ENCODE measurements at regions not wholly inside any gene's neighbourhood (a gene's known extent, or its start where the extent isn't known, plus 50 kb on each side); places are given as distances from the start of the nearest gene placed in this dataset.
"Not testable (repeated sequence)": the region's sequence is repeated elsewhere in the genome, so short reads cannot be mapped to it uniquely, and the experiment has no call there.

- no peak for FAIRE-seq
These were observed 226.7 kb upstream of the NPY start for GRCh38 chr7:24057243-24057642.

GRCh38 chr7:24058953-24059352 is 225.0 kb upstream of the NPY start:
- FAIRE-seq: no peak

- FAIRE-seq: no peak
These were observed 224.2 kb upstream of the NPY start for GRCh38 chr7:24059775-24060174.

GRCh38 chr7:24063721-24064120 is 220.3 kb upstream of the NPY start:
- no peak for FAIRE-seq

- FAIRE-seq: no peak
These were observed 214.2 kb upstream of the NPY start for GRCh38 chr7:24069751-24070150.

- no peak for FAIRE-seq
These were observed 210.2 kb upstream of the NPY start for GRCh38 chr7:24073651-24074420.

- no peak for FAIRE-seq
These were observed 208.6 kb upstream of the NPY start for GRCh38 chr7:24075426-24075810.

GRCh38 chr7:24082826-24083225 is 201.2 kb upstream of the NPY start:
- no peak for FAIRE-seq

GRCh38 chr7:24102988-24103387 is 181.0 kb upstream of the NPY start:
- FAIRE-seq: no peak

- no peak for FAIRE-seq
These were observed 175.0 kb upstream of the NPY start for GRCh38 chr7:24108906-24109376.

GRCh38 chr7:24110056-24110455 is 173.9 kb upstream of the NPY start:
- FAIRE-seq: no peak

GRCh38 chr7:24113506-24113905 is 170.5 kb upstream of the NPY start:
- no peak for FAIRE-seq

GRCh38 chr7:24115661-24116060 is 168.3 kb upstream of the NPY start:
- FAIRE-seq: no peak

GRCh38 chr7:24117903-24118499 is 166.0 kb upstream of the NPY start:
- FAIRE-seq: not testable (repeated sequence)

GRCh38 chr7:24119852-24120251 is 164.1 kb upstream of the NPY start:
- no peak for FAIRE-seq

GRCh38 chr7:24123076-24123475 is 160.9 kb upstream of the NPY start:
- no peak for FAIRE-seq

- FAIRE-seq: no peak
These were observed 158.2 kb upstream of the NPY start for GRCh38 chr7:24125765-24126164.

GRCh38 chr7:24127930-24128329 is 156.1 kb upstream of the NPY start:
- no peak for FAIRE-seq

- FAIRE-seq: no peak
These were observed 154.4 kb upstream of the NPY start for GRCh38 chr7:24129597-24129996.

GRCh38 chr7:24130631-24131030 is 153.4 kb upstream of the NPY start:
- no peak for FAIRE-seq

- no peak for FAIRE-seq
These were observed 150.3 kb upstream of the NPY start for GRCh38 chr7:24133691-24134090.

GRCh38 chr7:24134535-24134934 is 149.5 kb upstream of the NPY start:
- no peak for FAIRE-seq

- FAIRE-seq: no peak
These were observed 148.8 kb upstream of the NPY start for GRCh38 chr7:24135003-24135817.

- no peak for FAIRE-seq
These were observed 146.7 kb upstream of the NPY start for GRCh38 chr7:24137338-24137737.

Measured in colon (tissue), 2 donors.